ENCODE measurements at regions not wholly inside any gene's neighbourhood (a gene's known extent, or its start where the extent isn't known, plus 50 kb on each side); places are given as distances from the start of the nearest gene placed in this dataset.
"Not testable (repeated sequence)": the region's sequence is repeated elsewhere in the genome, so short reads cannot be mapped to it uniquely, and the experiment has no call there.

- DNase-seq = no peak
Measured at GRCh38 chr4:74544655-74545361, 99.9 kb downstream of the AREG start.

GRCh38 chr4:74545448-74545847, 100.5 kb downstream of the AREG start:
- DNase-seq = no peak

DNA sequence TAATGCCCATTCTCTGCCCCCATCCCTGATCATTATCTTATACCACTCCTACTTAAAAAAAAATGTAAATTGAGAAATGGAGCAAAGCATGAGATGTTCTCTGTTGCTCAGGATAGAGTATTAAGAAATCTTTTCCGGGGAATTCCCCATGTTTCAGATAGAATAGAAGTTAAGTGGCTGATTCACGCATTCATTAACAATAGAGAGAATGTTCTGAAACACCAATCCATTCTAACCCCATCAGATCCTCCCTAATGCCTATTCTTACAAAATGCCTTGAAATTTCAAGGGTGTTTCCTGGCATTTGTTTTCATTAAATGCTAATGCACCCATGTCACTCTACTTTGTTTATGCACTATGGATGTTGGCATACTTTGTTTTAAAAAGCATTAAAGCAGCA, 101.1 kb downstream of the AREG start:
- no peak for DNase-seq

- DNase-seq = no peak
Measured at GRCh38 chr4:74547042-74547441, 102.1 kb downstream of the AREG start.

DNA sequence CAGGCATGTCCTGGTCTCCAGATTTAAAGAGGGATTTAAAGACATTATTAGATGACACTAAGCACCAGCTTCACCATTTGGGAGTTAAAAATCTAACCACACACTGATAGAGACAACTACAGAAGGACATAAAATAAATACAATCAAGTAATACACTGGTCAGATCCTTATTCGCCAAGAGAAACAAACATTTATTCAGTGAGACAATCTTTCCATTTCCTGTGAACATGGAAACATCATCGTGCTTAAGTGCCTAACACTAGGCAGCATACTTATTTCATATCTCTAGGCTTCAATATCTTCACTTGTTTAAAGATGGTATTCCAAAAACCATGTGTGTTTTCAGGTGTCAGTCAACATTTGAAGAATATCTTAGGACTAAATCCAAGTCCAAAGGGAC, 103.6 kb downstream of the AREG start:
- DNase-seq = no peak

DNA sequence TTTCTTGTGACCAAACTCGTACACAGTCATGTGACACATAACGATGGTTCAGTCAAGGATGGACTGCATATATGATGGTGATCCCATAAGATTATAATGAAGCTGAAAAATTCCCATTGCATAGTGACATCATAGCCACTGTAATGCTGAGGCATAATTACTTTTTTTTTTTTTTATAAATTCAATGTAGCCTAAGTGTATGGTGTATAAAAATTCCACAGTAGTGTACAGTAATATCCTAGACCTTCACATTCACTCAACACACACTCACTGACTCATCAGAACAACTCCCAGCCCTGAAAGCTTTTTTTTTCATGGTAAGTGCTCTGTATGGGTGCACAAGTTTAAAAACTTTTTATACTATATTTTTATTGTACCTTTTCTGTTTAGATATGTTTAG, 105.0 kb downstream of the AREG start:
- DNase-seq = no peak

DNA sequence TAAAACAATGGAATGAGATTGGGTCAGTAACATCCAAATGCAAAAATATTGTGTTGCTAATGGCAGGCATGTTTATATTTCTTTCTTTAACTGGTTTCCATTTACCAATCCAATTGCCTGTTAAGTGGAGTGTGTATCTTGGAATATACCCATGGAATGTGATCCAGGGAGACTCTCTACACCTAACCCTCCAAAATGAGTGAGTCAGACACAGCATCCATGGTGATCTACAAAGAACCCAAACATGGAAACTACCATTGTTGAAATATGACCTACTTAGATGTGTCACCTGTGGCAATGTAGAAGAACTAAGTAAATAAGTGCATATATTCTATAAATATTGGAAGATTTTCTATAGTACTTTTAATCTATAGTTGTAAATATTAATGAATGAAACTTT, 110.3 kb downstream of the AREG start:
- no peak for DNase-seq

DNA sequence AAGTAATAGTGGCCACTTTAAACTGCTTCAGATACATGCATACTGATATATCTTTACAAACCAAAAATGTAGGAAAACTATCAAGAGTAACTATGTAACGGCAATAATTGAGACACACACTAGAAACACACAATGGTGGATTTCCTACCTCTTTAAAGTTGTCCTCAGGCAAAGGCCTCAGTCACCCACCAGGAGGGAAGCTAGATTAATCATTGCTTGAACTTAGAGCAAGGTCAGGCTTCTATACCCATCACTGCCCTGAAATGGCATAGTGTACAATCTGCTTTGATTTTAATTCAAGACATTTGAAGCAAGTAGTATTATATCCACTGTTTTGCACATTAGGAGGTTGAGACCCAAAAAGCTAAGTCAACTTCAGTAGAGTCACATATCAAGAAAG, 110.9 kb downstream of the AREG start:
- DNase-seq = no peak

DNA sequence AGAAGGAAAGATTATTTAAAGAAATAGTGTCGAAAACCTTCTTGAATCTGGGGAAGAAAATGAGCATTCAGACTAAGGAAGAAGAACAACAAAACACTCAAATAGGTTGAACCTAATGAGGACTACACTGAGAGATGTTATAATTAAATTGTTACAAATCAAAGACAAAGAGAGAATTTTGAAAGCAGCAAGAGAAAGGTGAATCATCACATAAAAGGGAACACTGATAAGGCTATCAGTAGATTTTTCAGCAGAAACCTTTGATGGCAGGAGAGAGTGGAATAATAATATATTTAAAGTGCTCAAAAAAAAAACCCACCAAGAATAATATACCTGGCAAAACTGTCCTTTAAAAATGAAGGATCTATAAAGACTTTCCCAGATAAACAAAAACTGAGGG, 114.9 kb downstream of the AREG start:
- no peak for DNase-seq

- no peak for DNase-seq
Measured at GRCh38 chr4:74567981-74568380, 123.0 kb downstream of the AREG start.

DNA sequence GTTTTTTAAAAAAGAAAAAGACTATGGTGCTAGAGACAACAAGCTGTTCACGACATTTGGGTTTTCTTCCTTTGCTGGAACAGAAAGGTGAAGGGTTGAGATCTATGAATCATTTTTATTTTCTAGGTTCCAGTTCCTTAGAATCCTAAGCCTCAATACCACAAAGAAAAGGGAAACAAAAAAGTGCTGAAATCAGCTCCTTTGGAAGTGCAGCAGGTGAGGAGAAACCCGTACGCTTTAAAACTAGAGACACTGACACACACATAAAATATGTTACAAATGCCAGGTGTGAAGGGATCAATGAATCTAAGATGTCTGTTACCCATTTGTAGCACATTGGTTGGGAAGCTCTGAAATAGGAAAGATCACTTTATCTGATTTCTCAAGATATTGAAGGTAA, 125.2 kb downstream of the AREG start:
- no peak for DNase-seq

DNA sequence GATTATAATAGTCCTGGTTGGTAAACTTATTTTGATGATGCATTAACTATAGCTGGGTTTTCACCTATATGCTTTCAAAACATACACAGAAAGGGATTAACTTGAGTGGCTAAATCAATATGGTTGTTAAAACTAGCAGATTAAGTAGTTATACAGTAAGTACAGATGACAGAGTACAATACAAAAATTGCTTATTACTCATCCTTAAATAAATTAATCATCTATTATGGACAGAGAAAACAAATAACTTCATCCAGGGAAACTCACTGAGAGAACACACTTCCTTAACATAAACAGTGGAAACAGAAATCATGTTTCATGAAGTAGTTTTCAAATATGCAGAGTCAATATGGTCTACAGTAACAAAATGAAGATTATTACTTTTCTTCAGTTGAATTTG, 133.4 kb downstream of the AREG start:
- no peak for DNase-seq

DNA sequence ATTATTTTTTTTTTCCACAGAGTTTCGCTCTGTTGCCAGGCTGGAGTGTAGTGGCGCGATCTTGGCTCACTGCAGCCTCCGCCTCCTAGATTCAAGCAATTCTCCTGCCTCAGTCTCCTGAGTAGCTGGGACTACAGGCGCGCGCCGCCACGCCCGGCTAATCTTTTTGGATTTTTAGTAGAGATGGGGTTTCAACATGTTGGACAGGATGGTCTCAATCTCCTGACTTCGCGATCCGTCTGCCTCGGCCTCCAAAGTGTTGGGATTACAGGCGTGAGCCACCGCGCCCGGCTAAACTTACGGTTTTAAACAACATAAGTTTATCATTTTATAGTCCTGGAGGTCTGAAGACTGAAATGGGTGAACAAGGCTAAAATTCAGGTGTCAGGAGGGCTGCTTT, 133.9 kb downstream of the AREG start:
- DNase-seq = not testable (repeated sequence)

DNA sequence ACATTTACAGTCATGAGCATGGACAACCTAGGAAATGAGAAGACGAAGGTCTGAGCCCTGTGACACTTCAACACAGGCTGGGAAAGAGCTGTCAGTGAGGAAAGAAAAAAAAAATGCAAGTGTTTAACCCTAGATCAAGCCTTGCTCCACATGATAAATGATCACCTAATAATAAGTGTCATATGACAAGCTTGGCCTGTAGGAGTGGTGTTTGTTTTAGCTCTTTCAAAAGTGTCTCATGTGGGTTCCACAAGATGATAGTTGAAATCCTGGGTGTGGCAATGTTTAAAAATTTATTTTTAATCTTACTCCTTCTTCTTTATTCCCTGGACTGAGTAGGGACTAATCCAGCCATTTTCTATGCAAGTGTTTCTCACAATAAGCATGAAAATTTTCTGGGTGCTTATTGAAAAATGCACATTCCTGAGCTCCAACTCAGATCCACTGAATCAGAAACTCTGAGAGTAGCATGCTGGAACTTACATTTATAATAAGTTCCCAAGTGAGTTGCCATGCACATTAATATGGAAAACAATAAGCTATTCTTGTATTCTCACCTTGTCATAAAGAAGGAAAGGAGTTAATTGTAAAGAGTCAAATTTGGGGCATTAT, 138.3 kb downstream of the AREG start:
- no peak for DNase-seq

DNA sequence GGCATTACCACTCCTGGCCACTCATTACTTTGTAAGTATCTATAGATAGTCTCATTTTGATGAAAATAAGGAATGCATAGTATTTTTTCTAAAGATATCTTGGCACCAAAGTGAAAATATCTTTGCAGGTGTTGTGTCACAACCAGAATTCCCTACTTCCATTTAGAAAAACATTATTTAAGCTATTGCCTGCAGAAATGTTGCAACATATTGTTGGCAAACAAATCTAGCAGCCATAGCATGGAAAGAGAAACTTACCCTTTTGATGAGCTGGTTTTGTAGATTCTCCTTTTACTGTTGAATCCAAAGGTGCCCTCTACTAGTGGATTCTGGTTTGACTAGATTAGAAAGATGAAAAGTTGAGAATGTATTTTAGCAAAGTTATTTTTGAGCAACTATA, 138.8 kb downstream of the AREG start:
- no peak for DNase-seq

DNA sequence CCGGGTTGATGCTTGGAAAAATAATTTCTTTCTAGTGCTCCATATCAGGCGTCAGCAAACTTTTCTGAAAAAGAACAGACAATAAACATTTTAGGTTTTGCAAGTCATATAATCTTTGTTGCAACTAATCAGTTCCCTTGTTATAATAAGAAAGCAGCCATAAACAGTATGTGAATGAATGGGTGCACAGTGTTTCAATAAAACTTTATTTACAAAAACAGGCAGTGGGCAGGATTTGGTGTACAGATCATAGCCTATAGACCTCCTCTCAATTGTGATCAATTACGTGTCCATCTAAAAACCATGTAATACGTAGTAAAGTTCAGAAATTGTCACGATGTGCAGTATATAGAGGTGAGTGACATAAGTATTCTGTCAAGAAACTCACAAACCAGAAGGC, 143.4 kb downstream of the AREG start:
- no peak for DNase-seq

GRCh38 chr4:74590476-74590875, 145.5 kb downstream of the AREG start:
- no peak for DNase-seq

DNA sequence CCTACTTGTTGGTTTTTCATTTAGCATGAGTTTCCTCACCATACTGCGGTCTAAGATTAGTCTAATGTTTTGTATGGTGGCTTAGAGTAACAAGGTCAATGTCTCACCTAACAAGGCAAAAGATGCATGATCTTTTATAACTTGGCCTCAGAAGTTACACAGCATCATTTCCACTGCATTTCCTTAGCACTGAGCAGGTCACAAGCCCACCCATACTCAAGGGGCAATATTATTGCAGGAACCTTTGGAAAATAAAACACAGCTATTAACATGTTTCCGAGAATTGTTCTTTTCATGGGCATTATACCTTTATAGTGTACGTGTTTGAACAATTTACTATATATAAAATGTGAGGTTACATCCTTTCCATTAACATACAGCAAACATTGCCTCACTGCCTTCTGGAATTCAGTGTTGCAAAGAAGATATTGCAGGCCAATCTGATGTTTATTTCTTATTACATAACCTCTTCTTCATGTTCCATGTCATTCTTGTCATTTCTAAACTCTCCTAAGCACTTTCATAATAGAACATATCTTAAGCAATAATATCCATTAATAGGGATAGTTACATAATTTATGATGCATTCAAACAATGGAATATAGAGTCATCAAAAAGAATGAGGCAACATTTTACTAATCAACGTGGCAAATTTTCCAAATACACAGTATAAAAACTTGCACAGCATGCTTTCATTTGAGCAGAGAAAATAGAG, 153.8 kb downstream of the AREG start:
- DNase-seq = no peak

DNA sequence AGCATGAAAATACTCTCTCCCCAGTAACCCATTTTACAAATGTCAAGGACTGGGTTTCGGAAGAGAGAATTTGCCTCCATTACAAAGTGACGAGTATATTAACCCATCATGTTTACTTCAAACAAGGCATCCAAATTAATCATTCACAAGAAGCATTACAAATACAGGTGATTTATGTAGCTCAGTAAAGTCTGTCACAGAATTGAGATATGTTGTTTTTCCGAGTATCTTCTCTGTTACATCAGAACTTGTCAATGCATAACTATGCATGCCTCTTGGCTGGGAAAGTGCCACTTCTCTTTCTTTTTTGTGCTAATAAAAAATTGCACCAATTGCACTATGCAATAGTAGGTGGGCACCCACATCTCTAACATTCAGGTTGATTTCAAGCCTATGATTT, 158.2 kb downstream of the AREG start:
- no peak for DNase-seq

GRCh38 chr4:74608151-74608949, 163.4 kb downstream of the AREG start:
- DNase-seq = no peak

GRCh38 chr4:74610491-74610890, 165.6 kb downstream of the AREG start:
- DNase-seq = no peak

DNA sequence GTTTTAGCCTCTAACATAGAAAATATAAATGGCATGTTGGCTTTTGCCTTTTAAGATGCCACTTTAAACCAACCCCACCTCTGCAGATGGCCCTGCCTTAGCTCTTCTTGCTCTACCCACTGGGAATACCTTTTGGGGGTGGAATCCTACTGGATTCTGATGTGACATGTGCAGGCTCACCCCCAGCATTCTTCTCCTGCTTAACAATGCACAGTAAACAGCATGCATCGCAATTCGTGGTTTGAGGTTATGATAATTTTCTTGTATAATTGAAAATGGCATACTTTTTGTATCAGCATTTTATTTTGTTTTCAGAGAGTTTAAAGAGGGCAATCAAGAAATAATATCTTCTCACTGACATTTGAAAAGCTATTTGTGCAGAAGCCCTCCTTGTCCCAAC, 167.9 kb downstream of the AREG start:
- DNase-seq = no peak

- no peak for DNase-seq
Measured at GRCh38 chr4:74613266-74613665, 168.3 kb downstream of the AREG start.

- DNase-seq = no peak
Measured at GRCh38 chr4:74615411-74615810, 170.5 kb downstream of the AREG start.

All from stimulated activated naive CD4-positive, alpha-beta T cell (primary cell).